HG02973 (cell line): ENCODE measurements at regions not wholly inside any gene's neighbourhood (a gene's known extent, or its start where the extent isn't known, plus 50 kb on each side); places are given as distances from the start of the nearest gene placed in this dataset.
"Not testable (repeated sequence)": the region's sequence is repeated elsewhere in the genome, so short reads cannot be mapped to it uniquely, and the experiment has no call there.

Source experiments
- ATAC-seq: cut with Tn5 transposase; IDR thresholded peaks from one replicate; pipeline ENCODE4 v1.9.1; 2021; ENCODE audit warnings: moderate library complexity; ENCODE audit not compliant: unreplicated experiment

DNA sequence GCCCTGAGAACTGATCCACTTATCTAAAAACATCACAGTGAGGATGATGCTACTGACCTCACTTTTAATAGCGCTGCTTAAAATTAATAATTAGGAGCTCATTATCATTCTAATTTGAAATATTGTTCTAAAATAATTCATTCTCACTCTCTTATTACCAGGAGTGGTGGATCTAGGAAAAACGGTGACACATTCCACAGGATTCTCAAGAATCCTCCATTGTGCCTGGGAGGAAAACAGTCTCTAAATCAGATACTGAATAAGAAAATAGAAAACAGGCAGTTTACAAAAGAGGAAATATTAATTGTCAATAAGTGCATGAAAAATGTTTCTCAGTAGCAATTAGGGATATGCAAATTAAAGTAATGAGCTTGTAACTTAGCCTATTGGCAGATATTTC lies 187.4 kb downstream of the TENT5A start:
- no peak for ATAC-seq

DNA sequence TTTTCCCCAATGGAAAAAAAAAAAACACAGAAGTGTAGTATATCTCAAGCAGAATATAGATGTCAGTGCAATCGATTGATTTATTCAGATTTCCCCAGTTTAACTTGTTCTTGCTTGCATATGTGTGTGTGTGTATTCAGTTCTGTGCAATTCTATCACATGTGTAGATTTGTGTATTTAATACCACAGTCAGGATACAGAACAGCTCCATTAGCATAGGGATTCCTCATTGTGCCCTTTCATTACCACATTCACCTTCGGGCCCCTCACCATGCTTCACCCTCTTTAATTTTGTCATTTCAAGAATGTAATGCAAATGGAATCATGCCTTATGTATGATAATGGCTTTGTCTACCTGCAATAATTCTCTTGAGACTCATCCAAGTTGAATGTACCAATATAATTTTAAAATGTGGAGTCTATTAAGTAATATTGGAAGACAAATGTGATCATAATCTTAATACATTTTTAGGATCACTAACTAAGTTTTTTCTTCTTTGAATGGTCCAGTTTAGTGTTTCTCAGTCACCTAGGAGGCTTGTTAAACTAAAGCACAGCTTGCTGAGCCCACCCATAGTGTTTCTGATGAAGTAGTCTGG lies 187.9 kb downstream of the TENT5A start:
- ATAC-seq: no peak

DNA sequence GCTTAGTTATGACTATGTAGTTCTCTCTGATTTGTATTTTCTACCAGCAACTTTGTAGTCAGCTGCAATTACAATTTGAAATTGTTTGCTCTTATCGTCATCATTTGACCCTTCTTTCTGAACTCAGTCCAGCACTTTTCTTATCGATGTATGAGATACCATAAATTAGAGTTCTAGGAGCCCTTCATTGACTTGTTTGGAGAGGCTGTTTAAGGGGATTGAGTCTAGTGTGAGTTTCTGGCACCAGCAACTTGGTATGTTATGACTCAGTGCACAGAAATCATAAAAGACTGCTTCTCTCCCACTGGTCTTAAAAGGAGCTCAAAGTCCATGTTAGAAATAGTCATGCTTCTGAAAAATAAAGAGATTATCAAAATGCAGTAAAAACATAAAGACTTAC lies 190.3 kb downstream of the TENT5A start:
- ATAC-seq: no peak

DNA sequence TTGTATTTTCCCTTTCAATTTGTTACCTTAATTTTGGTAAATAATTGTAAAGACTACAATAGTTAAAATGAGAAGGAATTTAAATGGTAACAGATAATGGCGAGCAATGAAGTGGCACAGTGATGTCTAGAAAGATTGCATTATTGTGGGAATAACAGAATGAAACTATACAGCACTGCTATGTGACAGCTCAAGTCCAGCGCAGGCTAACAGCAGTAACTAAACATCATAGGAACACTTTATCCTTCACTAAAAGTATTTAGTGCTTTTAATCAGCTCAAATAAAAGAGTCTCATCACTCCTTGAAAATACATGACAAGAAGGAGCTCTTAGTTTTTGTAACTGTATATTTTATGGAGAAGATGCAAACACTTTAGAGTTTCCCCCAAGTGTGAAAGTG lies 190.8 kb downstream of the TENT5A start:
- no peak for ATAC-seq

DNA sequence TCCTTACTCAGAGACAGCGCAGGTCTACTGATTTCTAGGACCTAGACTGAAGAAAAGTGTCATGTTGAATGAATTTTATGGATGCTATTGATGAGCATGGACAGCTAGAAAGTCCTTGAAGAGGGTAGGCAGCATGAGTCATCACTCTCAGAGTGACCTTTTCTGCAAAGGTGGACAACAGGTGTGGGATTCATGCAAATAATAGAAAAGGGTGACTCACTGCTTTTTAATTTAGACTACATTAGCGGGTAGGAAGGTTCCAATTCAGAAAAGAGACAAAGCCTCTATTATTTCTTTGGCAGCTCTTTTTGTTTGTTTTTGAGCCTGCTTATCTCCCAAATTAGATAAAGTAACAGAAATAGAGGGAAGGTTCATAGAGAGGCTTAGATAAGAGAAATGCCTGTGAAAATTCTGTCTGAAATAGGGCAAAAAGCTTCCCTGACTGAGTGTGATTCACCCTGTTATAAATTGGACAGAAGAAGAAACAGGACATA lies 191.4 kb downstream of the TENT5A start:
- ATAC-seq: no peak

DNA sequence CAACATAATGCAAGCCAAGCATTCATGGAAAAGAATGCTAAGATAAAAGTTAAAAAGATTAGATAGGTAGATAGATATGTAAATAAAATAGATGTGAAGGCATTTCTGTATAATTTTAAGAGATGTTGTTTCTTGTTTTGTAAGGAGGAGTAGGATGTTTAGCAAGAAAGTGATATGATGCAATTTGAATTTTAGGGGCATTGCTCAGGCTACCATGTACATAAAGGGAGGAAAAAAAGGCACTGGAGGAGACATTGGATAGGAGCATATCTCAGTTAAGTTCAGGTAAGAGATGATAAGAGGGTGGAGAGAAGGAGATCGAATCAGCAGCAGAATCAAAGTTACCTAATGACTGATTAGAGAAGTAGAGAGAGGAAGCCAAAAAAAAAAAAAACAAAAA lies 194.7 kb downstream of the TENT5A start:
- no peak for ATAC-seq

DNA sequence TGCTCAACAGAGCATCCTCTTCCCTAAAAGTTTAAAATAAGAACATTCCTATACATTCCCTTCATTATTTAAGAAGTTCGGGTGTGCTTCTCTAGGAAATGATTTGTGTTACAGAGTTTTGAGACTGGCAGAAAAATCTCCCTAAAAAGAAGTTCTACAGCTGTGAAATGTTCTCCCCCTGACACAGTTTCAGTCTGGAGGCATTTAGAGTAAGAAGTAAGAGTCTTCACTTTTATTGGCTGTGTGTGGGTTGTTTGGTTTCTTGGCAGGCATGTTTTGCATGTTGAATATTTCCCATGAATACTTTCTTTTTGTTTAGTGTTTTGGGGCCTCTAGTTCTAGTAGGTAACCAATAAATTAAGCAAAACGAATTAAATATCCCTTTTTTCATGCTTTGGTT lies 195.9 kb downstream of the TENT5A start:
- ATAC-seq: no peak

DNA sequence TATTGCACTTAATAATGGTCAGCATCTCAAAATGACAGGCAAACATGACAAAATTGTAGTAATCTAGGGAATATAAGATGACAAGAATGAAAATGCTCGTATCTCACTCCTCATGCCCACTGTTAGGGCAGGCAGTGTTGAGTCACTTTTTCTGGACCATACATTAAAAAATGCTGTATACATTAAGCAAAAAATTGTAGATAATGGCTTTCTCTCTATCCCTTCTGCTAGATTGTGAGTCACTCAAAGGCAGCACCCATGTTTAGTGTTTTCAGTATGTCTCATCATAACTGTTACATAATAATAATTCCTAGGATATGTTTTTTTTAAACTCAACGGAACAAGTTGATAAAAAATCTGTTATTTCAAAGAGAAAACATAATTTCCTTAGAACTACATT lies 199.3 kb downstream of the TENT5A start:
- no peak for ATAC-seq

DNA sequence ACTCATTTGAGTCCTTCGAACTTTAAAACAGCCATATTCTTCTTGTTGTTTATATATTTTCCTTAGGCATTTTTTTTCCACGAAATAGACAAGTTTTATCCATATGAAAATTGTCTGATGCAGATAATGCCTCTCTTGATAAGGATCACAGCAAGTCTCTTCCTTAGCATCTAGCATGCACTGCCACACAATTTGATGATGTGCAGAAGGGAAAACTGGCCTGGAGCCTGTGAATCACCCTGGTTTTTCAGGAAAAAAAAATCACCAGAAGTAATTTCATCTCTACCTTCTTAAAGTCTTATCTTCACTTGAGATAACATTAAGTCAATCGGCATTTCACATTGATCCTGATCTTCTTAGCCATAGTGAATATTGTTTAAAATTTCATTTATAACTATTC lies 199.8 kb downstream of the TENT5A start:
- no peak for ATAC-seq

DNA sequence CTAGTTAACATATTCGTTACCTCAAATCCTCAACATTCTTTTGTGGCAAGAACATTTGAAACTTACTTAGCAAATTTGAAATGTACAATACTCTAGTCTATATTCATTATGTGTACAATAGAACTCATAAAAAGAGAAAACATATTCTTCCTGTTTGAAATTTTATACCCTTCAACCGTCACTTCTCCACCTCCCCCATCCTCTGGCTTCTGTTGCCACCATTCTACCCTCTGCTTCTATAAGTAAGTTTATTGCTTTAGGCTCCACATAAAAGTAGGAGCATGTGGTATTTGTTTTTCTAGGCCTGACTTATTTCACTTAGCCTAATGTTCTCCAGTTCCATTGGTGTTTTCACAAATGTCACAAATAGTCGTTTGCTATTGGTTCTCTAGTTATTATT lies 205.3 kb downstream of the TENT5A start:
- ATAC-seq: no peak

DNA sequence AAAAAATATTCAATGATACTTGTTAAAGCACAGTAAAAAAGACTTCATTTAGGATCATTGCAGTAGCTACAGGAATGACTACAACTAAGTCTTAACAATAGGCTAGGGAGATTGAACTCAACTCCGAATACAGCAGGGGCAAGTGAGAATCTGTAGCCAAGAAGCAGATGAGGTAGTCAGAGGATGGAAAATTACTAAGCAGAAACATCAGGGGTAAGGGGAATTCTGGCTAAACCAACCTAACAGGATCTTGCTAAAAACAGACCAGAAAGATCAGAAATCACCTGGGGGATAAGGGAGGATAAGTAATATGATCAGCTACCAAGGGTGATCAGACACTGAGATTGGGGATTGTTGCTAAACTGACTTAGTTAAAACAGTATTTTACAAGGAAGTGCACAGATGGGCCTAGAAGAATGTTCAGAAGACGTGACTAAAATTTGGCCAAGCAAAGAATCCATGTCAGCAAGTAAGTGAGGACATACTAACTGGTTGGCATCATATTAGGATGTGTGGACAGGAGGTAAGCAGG lies 217.5 kb downstream of the TENT5A start:
- ATAC-seq: no peak

DNA sequence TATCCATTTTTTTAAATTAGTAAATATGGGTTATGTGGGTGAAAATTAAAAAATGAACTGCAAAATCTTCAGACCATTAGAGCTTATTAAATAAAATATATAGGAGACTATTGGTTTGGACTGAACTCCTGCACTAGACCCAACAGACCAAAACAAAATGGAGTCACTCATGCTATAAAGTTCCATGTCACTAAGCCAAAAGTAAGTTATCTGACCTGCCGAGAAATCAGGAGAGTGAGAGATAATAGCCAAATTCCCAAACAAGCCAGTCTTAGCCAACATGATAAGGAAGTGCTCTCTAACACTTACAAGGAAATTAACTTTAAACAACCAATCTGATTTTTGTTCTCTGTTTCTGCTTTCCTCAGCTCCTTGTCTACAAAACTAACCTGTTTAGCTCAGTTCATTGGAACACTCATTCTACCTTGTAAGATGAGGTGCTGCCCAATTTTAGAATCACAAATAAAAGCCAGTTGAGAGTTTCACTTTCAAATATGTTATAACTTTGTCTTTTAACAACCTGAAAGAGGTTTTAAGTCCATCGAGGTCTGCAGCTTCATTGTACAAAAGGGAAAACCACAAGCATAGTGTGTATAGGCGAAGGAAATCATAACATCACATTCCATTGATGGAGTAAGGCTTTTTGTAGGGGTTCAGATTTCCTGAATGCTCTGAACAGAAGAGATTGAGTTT lies 220.5 kb downstream of the TENT5A start:
- ATAC-seq: no peak

DNA sequence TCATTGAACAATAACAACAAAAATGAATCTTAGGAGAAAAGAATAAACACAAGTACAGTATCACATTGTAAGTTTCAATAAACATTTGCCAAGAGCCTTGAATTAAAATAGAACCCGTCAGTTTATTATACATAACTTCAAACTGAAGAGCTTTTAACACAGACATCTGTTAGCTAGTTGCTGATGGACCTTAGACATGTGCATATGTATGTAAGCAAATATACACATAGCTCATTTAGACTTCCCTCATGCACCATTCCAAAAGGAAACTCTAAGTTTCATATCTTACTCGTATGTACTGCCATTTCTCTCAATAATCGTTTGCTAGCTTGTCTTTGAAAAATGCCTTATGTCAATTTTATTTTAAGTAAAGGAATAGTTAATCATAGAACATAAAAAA lies 235.0 kb downstream of the TENT5A start:
- no peak for ATAC-seq

DNA sequence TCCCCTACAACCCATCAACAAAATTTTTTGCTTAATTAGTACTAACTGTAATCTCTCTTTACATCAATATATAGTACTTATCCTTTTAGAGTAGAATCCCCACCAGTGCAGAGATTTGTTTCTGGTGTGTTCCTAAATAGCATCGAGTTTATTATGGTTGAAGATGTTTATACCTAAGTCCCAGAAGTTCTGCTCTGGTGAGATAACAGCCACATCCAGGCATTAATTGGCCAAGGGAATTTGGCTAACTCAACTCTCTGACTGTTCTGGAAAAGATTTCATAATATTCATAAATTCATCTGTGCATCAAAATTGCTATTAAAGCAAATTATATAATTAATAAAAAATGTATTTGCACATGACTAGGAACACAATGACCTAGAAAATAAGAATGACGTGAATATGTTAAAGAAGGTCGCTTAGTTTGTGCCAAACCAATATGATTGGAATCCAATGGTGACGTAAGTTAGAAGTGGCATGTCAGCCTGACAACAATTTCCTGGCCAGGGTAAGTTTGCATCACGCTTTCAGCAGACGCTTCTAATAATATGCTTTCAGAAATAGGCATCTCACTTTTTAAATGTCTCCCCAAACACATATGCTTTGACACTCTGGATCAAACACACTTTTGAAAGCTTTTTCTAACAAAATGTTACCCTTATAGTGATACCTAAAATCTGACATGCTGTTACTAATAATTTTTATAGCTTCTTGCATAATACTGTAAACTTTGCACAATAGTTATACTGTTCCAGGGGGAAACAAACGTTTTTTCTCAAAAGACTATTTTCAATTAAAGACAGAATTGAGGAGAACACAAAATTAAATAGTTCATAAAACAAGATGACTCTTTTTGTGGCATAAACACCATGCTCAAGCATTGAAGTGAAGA lies 236.7 kb downstream of the TENT5A start:
- ATAC-seq: no peak

DNA sequence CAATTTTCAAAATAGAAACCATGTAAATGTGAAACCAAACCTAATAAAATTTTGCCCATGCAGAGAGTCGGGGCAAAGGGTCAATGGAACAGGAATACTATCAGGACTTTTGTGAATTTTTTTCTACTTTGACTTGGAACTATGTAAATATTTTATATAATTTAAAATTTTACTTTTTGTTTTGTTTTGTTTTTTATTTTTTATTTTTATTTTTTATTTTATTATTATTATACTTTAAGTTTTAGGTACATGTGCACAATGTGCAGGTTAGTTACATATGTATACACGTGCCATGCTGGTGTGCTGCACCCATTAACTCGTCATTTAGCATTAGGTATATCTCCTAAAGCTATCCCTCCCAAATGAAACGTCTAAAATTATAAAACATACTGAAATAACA lies 238.3 kb downstream of the TENT5A start:
- not testable (repeated sequence) for ATAC-seq

DNA sequence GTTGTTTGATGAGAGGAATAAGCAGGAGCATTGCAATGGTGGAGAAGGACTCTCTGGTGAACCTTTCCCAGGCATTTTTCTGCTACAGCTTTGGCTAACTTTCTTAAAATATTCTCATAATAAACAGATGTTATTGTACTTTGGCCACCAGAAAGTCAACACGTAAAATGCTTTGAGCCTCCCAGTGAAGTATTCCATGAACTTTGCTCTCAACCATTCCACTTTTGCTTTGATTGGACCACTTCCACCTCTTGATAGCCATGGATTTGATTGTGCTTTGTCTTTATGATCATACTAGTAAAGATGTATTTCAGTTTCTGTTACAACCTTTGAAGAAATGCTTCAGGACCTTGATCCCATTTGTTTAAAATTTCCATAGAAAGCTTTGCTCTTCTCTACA lies 241.1 kb downstream of the TENT5A start:
- no peak for ATAC-seq

DNA sequence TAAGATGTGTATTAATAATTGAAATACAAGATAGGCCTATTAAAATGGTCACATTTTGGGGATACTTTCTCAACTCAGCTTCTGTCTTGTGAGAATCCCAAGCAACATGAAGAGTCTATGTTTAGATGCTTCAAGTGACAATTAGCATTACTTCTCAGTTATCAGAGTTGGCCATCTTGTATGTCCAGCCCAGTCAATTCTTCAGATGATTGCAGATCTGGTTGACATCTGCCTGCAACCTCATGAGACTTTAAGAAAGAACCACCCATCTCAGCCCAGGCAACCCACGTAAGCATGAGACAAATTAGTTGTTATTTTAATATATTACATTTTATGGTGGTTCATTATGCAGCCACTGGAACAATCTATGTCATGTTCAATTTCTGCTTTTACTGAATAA lies 256.5 kb downstream of the TENT5A start:
- ATAC-seq: no peak

DNA sequence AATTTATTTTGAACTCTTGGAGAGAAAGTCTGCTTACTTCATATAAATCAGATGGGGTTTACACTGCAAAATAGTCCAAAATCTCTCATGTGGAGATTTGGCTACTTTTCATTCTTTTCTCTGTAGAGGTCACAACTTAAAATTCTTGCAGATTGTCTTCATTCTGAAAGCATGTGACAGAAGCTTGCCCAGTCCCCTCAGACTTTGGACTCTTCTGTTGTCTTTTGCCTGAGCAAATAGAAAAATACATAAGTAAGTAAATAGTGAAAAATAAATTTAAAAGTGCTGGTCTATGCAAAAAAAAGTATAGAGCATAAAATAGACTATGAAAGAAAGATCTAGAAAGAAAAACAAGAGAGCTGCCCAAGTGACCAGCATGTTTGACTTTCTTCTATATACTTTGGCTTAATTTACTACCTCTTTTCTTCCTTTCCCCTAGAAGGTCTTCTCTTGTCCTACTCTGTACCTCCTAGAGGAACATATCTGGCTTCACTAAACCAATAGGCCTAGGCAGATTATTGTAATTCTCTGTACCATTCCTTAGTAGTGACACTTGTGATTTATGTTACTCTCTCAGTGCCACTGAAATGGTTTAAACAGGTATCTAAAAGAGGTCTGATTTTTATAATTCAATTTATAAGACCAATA lies 260.9 kb downstream of the TENT5A start:
- ATAC-seq: no peak

DNA sequence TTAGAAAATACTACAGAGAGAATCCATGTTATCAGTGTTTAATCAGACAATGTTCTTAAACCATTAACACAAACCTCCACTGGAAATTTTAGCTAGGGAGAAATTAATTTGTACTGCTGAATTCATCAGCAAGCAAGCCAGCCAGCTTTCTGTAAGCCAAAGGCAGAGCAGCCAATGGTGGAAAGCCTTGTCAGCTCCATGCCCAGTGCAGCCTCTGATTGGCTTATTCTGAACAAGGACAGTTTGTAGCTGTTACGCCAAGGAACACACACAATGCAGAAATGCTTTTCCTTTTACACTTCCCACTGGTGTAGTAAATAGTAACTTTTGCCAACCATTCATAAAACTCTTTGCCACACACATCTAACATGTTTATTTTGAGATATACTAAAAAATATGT lies 265.0 kb downstream of the TENT5A start:
- no peak for ATAC-seq

DNA sequence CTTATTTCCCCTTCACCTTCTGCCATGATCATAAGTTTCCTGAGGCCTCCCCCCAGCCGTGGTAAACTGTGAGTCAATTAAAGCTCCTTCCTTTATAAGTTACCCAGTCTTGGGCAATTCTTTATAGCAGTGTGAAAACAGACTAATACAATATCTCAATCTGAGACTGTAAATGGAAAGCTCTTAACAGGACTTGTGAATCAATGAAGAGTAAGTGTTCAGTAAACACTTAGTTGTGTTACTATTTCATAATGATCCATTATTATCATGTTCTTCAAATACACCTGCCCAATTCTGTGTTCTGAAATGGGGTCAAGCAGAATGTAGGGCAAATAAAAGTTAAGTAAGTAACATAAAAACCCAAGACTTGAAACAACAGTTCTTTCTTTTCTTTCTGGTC lies 266.2 kb downstream of the TENT5A start:
- no peak for ATAC-seq

DNA sequence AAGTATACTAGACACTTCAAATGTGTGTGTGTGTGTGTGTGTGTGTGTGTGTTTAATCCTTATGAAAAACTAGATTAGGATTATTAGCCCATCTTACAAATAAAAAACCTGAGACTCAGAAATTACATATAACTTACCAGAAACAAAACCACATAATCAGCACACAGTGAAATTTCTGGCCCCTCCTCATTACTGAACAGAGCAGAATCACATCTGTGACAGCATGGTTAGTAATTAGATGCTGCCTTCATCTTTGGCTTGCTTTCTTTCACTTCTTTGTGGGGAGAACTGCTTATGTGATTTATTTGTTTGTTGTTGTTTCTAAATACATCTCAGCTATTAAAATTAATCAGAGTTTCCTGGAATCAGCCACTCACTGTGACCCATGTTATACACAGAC lies 267.1 kb downstream of the TENT5A start:
- ATAC-seq: no peak
